ENCODE measurements at regions not wholly inside any gene's neighbourhood (a gene's known extent, or its start where the extent isn't known, plus 50 kb on each side); places are given as distances from the start of the nearest gene placed in this dataset.

DNA sequence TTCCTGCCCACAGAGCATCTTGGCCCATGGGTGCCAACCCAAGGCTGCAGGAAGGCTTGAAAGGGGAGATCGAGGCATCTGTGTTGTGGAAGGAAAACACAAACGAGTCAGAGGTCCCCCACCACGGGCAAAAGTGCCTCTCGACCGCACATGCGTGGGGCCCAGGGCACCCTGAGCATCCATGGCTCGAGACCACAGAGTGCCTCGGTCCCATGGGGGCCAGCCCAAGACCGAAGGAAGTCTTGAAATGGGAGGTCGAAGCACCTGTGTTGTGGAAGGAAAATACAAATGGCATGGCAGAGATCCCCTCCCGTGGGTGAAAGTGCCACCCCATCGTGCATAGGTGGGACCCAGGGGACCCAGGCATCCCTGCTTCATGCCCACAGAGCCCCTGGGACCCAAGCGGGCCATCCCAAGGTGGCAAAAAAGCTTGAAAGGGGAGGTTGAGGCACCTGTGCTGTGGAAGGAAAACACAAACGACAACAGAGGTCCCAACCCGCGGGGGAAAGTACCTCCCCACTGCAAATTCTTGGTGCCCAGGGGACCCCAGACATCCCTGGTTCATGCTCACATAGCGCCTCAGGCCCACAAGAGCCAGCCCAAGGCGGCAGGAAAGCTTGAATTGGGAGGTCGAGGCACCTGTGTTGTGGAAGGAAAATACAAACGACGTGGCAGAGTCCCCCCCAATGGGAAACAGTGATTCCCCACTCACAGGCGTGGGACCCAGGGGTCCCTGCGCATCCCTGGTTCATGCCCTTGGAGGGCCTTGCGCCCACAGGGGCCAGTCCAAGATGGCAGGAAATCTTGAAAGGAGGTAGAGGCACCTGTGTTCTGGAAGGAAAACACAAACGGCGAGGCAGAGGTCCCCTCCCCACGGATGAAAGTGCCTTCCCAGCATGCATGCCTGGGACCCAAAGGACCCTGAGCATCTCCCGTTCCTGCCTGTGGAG lies 373.0 kb downstream of the ALG10 start:
- DNase-seq (ENCODE audit: low read depth): no peak
- no peak for TF ChIP-seq CTCF (conservative IDR thresholded peaks at IDR 0.05; ENCODE audit: low read depth, low read length)
- H3K4me3 ChIP-seq (ENCODE audit: low read length): no peak overlapping the region

GRCh38 chr12:34396006-34396860 lies 373.9 kb downstream of the ALG10 start:
- no peak for TF ChIP-seq CTCF (conservative IDR thresholded peaks at IDR 0.05; ENCODE audit: low read depth, low read length)
- DNase-seq (ENCODE audit: low read depth): no peak

DNA sequence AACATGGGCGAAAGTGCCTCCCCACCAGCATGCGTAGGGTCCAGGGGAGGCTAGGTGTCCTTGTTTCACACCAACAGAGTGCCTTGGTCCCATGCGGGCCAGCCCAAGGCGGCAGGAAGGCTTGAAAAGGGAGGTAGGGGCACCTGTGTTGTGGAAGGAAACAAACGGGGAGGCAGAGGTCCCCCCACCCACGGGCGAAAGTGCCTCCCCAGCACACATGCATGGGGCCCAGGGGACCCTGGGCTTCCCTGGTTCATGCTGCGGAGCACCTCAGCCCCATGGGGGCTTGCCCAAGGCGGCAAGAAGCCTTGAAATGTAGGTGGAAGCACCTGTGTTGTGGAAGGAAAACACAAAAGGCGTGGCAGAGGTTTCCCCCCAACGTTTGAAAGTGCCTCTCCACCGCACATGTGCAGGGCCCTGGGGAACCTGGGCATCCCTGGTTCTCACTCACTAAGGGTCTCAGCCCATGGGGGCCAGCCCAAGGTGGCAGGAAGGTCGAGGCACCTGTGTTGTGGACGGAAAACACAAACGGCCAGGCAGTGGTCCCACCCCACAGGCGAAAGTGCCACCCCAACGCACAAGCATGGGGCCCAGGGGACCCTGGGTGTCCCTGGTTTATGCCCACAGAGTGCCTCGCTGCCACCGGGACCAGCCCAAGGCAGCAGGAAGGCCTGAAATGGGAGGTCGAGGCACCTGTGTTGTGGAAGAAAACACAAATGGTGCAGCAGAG lies 374.7 kb downstream of the ALG10 start:
- H3K4me3 ChIP-seq (ENCODE audit: low read length): no peak overlapping the region
- no peak for DNase-seq (ENCODE audit: low read depth)
- no peak for TF ChIP-seq CTCF (conservative IDR thresholded peaks at IDR 0.05; ENCODE audit: low read depth, low read length)

More at GRCh38 chr12:34396006-34396860, 373.9 kb downstream of the ALG10 start:
- H3K4me3 ChIP-seq (ENCODE audit: low read length): no peak overlapping the region

GRCh38 chr12:34397591-34398365 lies 375.5 kb downstream of the ALG10 start:
- no peak for TF ChIP-seq CTCF (conservative IDR thresholded peaks at IDR 0.05; ENCODE audit: low read depth, low read length)
- no peak for DNase-seq (ENCODE audit: low read depth)
- H3K4me3 ChIP-seq (ENCODE audit: low read length): no peak overlapping the region

- no peak for TF ChIP-seq CTCF (conservative IDR thresholded peaks at IDR 0.05; ENCODE audit: low read depth, low read length)
- no peak for DNase-seq (ENCODE audit: low read depth)
- no peak overlapping the region for H3K4me3 ChIP-seq (ENCODE audit: low read length)
Measured at GRCh38 chr12:34398366-34398705, 376.0 kb downstream of the ALG10 start.
